NOMO-1 (cell line): ENCODE measurements at regions not wholly inside any gene's neighbourhood (a gene's known extent, or its start where the extent isn't known, plus 50 kb on each side); places are given as distances from the start of the nearest gene placed in this dataset.
"Not testable (repeated sequence)": the region's sequence is repeated elsewhere in the genome, so short reads cannot be mapped to it uniquely, and the experiment has no call there.

ENCODE experiments used
- DNase-seq, 2 experiments: peaks; one replicate each; lab custom pipeline; 2025; ENCODE audit not compliant: unreplicated experiment in 2 of 2; lab: John Stamatoyannopoulos, UW

GRCh38 chr1:178572604-178573003 is 59.7 kb downstream of the TEX35 start:
- DNase-seq, result no peak

- DNase-seq, result no peak
Observed at GRCh38 chr1:178573330-178573729, 60.4 kb downstream of the TEX35 start.

- no peak for DNase-seq
Observed at GRCh38 chr1:178574345-178574744, 61.4 kb downstream of the TEX35 start.

GRCh38 chr1:178575611-178576361 is 62.9 kb downstream of the TEX35 start:
- no peak for DNase-seq

GRCh38 chr1:178576841-178577240 is 63.9 kb downstream of the TEX35 start:
- no peak for DNase-seq

GRCh38 chr1:178577882-178578281 is 65.0 kb downstream of the TEX35 start:
- no peak for DNase-seq

- DNase-seq, result no peak
Observed at GRCh38 chr1:178578541-178578940, 65.6 kb downstream of the TEX35 start.

GRCh38 chr1:178579095-178579494 is 66.2 kb downstream of the TEX35 start:
- no peak for DNase-seq

GRCh38 chr1:178579562-178579961 is 66.7 kb downstream of the TEX35 start:
- no peak for DNase-seq

- no peak for DNase-seq
Observed at GRCh38 chr1:178580096-178580495, 67.2 kb downstream of the TEX35 start.

- DNase-seq, result no peak
Observed at GRCh38 chr1:178580876-178581275, 68.0 kb downstream of the TEX35 start.

GRCh38 chr1:178581351-178582303 is 68.7 kb downstream of the TEX35 start:
- no peak for DNase-seq

GRCh38 chr1:178587096-178587495 is 74.2 kb downstream of the TEX35 start:
- no peak for DNase-seq

GRCh38 chr1:178587975-178588374 is 75.1 kb downstream of the TEX35 start:
- DNase-seq, result no peak

GRCh38 chr1:178589042-178589441 is 76.1 kb downstream of the TEX35 start:
- not testable (repeated sequence) for DNase-seq

- not testable (repeated sequence) for DNase-seq
Observed at GRCh38 chr1:178591811-178592210, 78.9 kb downstream of the TEX35 start.

- no peak for DNase-seq
Observed at GRCh38 chr1:178593515-178593914, 80.6 kb downstream of the TEX35 start.

- DNase-seq, result no peak
Observed at GRCh38 chr1:178594133-178594532, 81.2 kb downstream of the TEX35 start.

- DNase-seq, result no peak
Observed at GRCh38 chr1:178595491-178595890, 82.6 kb downstream of the TEX35 start.

- peak in 1 of 2 experiments; percentile 2 for DNase-seq
Observed at GRCh38 chr1:178599087-178599486, 86.2 kb downstream of the TEX35 start.

- DNase-seq, result no peak
Observed at GRCh38 chr1:178599745-178600144, 86.8 kb downstream of the TEX35 start.

- DNase-seq, result no peak
Observed at GRCh38 chr1:178603926-178604325, 91.0 kb downstream of the TEX35 start.
